Retina (tissue), 1 donor: ENCODE measurements at regions not wholly inside any gene's neighbourhood (a gene's known extent, or its start where the extent isn't known, plus 50 kb on each side); places are given as distances from the start of the nearest gene placed in this dataset.

Experiments used
- DNase-seq: peaks from one replicate; pipeline ENCODE4 v3.0.0-alpha.2; 2016

GRCh38 chr17:36661047-36661666 lies 59.8 kb downstream of the MRM1 start:
- DNase-seq, result peak; percentile 88

- DNase-seq, result no peak
Measured at GRCh38 chr17:36661688-36662087, 60.3 kb downstream of the MRM1 start.

GRCh38 chr17:36665417-36665816 lies 64.0 kb downstream of the MRM1 start:
- no peak for DNase-seq

GRCh38 chr17:36667922-36668321 lies 66.5 kb downstream of the MRM1 start:
- DNase-seq, result no peak

GRCh38 chr17:36668824-36669223 lies 67.4 kb downstream of the MRM1 start:
- DNase-seq, result no peak

- DNase-seq, result no peak
Measured at GRCh38 chr17:36671144-36671543, 69.8 kb downstream of the MRM1 start.

- DNase-seq, result peak; percentile 45
Measured at GRCh38 chr17:36672403-36672918, 71.1 kb downstream of the MRM1 start.

- DNase-seq, result no peak
Measured at GRCh38 chr17:36673068-36673467, 71.7 kb downstream of the MRM1 start.

- no peak for DNase-seq
Measured at GRCh38 chr17:36673637-36674277, 72.4 kb downstream of the MRM1 start.

GRCh38 chr17:36674278-36674650 lies 72.9 kb downstream of the MRM1 start:
- DNase-seq, result no peak

GRCh38 chr17:36675250-36675649 lies 73.9 kb downstream of the MRM1 start:
- DNase-seq, result no peak

GRCh38 chr17:36675786-36676185 lies 74.4 kb downstream of the MRM1 start:
- no peak for DNase-seq

- no peak for DNase-seq
Measured at GRCh38 chr17:36679815-36680467, 78.6 kb downstream of the MRM1 start.

GRCh38 chr17:36680701-36681202 lies 79.4 kb downstream of the MRM1 start:
- no peak for DNase-seq

GRCh38 chr17:36682773-36683172 lies 81.4 kb downstream of the MRM1 start:
- no peak for DNase-seq

GRCh38 chr17:36683387-36683786 lies 82.0 kb downstream of the MRM1 start:
- no peak for DNase-seq

- peak; percentile 58 for DNase-seq
Measured at GRCh38 chr17:36684134-36684533, 82.8 kb downstream of the MRM1 start.

GRCh38 chr17:36686123-36686669 lies 84.8 kb downstream of the MRM1 start:
- DNase-seq, result no peak

GRCh38 chr17:36687736-36688135 lies 86.4 kb downstream of the MRM1 start:
- no peak for DNase-seq

GRCh38 chr17:36689089-36689667 lies 87.8 kb downstream of the MRM1 start:
- no peak for DNase-seq

- no peak for DNase-seq
Measured at GRCh38 chr17:36690190-36690589, 88.8 kb downstream of the MRM1 start.

GRCh38 chr17:36691606-36692005 lies 90.2 kb downstream of the MRM1 start:
- DNase-seq, result no peak

GRCh38 chr17:36695082-36695481 lies 93.7 kb downstream of the MRM1 start:
- DNase-seq, result no peak
